Liver (tissue), 8 donors: ENCODE measurements at regions not wholly inside any gene's neighbourhood (a gene's known extent, or its start where the extent isn't known, plus 50 kb on each side); places are given as distances from the start of the nearest gene placed in this dataset.

Source experiments
- DNase-seq: peaks from one replicate; pipeline ENCODE4 v3.0.0-alpha.2; 2017; ENCODE audit warnings: low spot score
- H3K27ac ChIP-seq, 2 donors: one replicate each; pipeline ENCODE4 v1.7.0; 2013; ENCODE audit warnings: inconsistent platforms in 2 of 2, low read length in 2 of 2, control low read depth in 1 of 2, low read depth in 1 of 2, mild to moderate bottlenecking in 1 of 2
- H3K27me3 ChIP-seq, 4 donors: one replicate each; pipeline versions ENCODE4 v1.6.1 to v1.7.0; 2013; ENCODE audit warnings: low read length in 3 of 4, inconsistent platforms in 1 of 4, mild to moderate bottlenecking in 1 of 4, moderate library complexity in 1 of 4; ENCODE audit not compliant: control insufficient read depth in 4 of 4, insufficient read depth in 4 of 4
- H3K36me3 ChIP-seq, 4 donors: one replicate each; pipeline versions ENCODE4 v1.6.1 to v1.7.0; 2013; ENCODE audit warnings: low read length in 3 of 4, mild to moderate bottlenecking in 3 of 4, low read depth in 1 of 4, moderate library complexity in 1 of 4; ENCODE audit not compliant: control insufficient read depth in 4 of 4, insufficient read depth in 3 of 4
- H3K4me1 ChIP-seq, 4 donors: one replicate each; pipeline versions ENCODE4 v1.6.1 to v1.7.0; 2013; ENCODE audit warnings: low read length in 3 of 4, mild to moderate bottlenecking in 3 of 4, moderate library complexity in 1 of 4; ENCODE audit not compliant: control insufficient read depth in 4 of 4, insufficient read depth in 4 of 4
- H3K4me3 ChIP-seq, 3 donors: one replicate each; pipeline versions ENCODE4 v1.6.1 to v1.7.0; 2013; ENCODE audit warnings: low read length in 3 of 3, control low read depth in 1 of 3, low read depth in 1 of 3, mild to moderate bottlenecking in 1 of 3
- H3K9ac ChIP-seq, 2 donors: one replicate each; pipeline ENCODE4 v1.7.0; 2013; ENCODE audit warnings: low read length in 2 of 2, mild to moderate bottlenecking in 2 of 2, moderate library complexity in 2 of 2, control low read depth in 1 of 2, low read depth in 1 of 2
- H3K9me3 ChIP-seq, 4 donors: one replicate each; pipeline versions ENCODE4 v1.6.1 to v1.7.0; 2013; ENCODE audit warnings: low read length in 3 of 4; ENCODE audit not compliant: control insufficient read depth in 4 of 4
- ATF3 ChIP-seq: IDR thresholded peaks from 2 replicates; pipeline ENCODE4 v1.6.1; 2016; ENCODE audit warnings: antibody characterized with exemption
- CTCF ChIP-seq: fragments of 150-350 bp; IDR thresholded peaks from 2 replicates; pipeline ENCODE4 v1.5.1; 2017; ENCODE audit warnings: improper control_type of control experiment, low read depth, low read length; ENCODE audit not compliant: missing input control
- EGR1 ChIP-seq, 2 donors: IDR thresholded peaks; 2 replicates each; pipeline ENCODE4 v1.6.1; 2016 to 2018; ENCODE audit warnings: antibody characterized with exemption in 2 of 2, low read depth in 2 of 2
- FOXA1 ChIP-seq: IDR thresholded peaks from 2 replicates; pipeline ENCODE4 v1.6.1; 2016; ENCODE audit warnings: antibody characterized with exemption
- FOXA2 ChIP-seq: IDR thresholded peaks from 2 replicates; pipeline ENCODE4 v1.6.1; 2016; ENCODE audit warnings: antibody characterized with exemption
- GABPA ChIP-seq, 2 donors: IDR thresholded peaks in 1 of 2; conservative IDR thresholded peaks in 1 of 2; 2 replicates each; pipeline ENCODE4 v1.6.1; 2016; ENCODE audit warnings: antibody characterized with exemption in 2 of 2, mild to moderate bottlenecking in 1 of 2, moderate library complexity in 1 of 2
- HNF4A ChIP-seq, 2 donors: conservative IDR thresholded peaks; 2 replicates each; pipeline ENCODE4 v1.6.1; 2016; ENCODE audit warnings: antibody characterized with exemption in 2 of 2, mild to moderate bottlenecking in 2 of 2
- HNF4G ChIP-seq: IDR thresholded peaks from 2 replicates; pipeline ENCODE4 v1.6.1; 2016; ENCODE audit warnings: antibody characterized with exemption
- JUND ChIP-seq, 2 donors: IDR thresholded peaks; 2 replicates each; pipeline ENCODE4 v1.6.1; 2016; ENCODE audit warnings: antibody characterized with exemption in 2 of 2
- MAX ChIP-seq: IDR thresholded peaks from 2 replicates; pipeline ENCODE4 v1.6.1; 2016; ENCODE audit warnings: antibody characterized with exemption
- NR2F2 ChIP-seq: IDR thresholded peaks from 2 replicates; pipeline ENCODE4 v1.6.1; 2016; ENCODE audit warnings: antibody characterized with exemption
- RAD21 ChIP-seq, 2 donors: IDR thresholded peaks; 2 replicates each; pipeline ENCODE4 v1.6.1; 2016; ENCODE audit warnings: antibody characterized with exemption in 2 of 2, mild to moderate bottlenecking in 2 of 2
- REST ChIP-seq: IDR thresholded peaks from 2 replicates; pipeline ENCODE4 v1.6.1; 2016; ENCODE audit warnings: antibody characterized with exemption, mild to moderate bottlenecking
- RXRA ChIP-seq, 2 donors: IDR thresholded peaks; 2 replicates each; pipeline ENCODE4 v1.6.1; 2017 to 2018; ENCODE audit warnings: antibody characterized with exemption in 2 of 2, mild to moderate bottlenecking in 1 of 2
- SP1 ChIP-seq: IDR thresholded peaks from 2 replicates; pipeline ENCODE4 v1.6.1; 2018; ENCODE audit warnings: antibody characterized with exemption, mild to moderate bottlenecking
- TAF1 ChIP-seq: conservative IDR thresholded peaks from 2 replicates; pipeline ENCODE4 v1.6.1; 2016; ENCODE audit warnings: antibody characterized with exemption, mild to moderate bottlenecking
- YY1 ChIP-seq: IDR thresholded peaks from 2 replicates; pipeline ENCODE4 v1.6.1; 2016; ENCODE audit warnings: antibody characterized with exemption, mild to moderate bottlenecking
- ZBTB33 ChIP-seq: IDR thresholded peaks from 2 replicates; pipeline ENCODE4 v1.6.1; 2016; ENCODE audit warnings: antibody characterized with exemption
- WGBS: extraction: QIAGEN DNeasy Blood & Tissue Kit; methylation state at CpG from one replicate; pipeline ENCODE4 v1.1.7; 2013; 5-methylcytosine and 5-hydroxymethylcytosine counted together
- donor health status: healthy.
- donor health status: healthy.
- donor health status: healthy.
- donor health status: healthy.
- donor health status: healthy.

GRCh38 chr1:209157546-209158249 lies 425.8 kb upstream of the CAMK1G start:
- TF ChIP-seq RXRA (IDR thresholded peaks at IDR 0.05), result no peak
- TF ChIP-seq FOXA1, result no peak
- TF ChIP-seq MAX, result no peak
- no peak for TF ChIP-seq NR2F2
- TF ChIP-seq TAF1, result no peak
- TF ChIP-seq CTCF, result no peak
- TF ChIP-seq ZBTB33, result no peak
- no peak for TF ChIP-seq SP1
- no peak for TF ChIP-seq HNF4A (conservative IDR thresholded peaks at IDR 0.05)
- no peak for TF ChIP-seq HNF4G
- TF ChIP-seq GABPA (IDR thresholded peaks at IDR 0.05 in 1 of 2, conservative IDR thresholded peaks at IDR 0.05 in 1 of 2), result no peak
- TF ChIP-seq JUND (IDR thresholded peaks at IDR 0.05), result no peak
- TF ChIP-seq FOXA2, result no peak
- TF ChIP-seq RAD21 (IDR thresholded peaks at IDR 0.05), result no peak
- no peak for TF ChIP-seq ATF3
- no peak for TF ChIP-seq REST
- no peak for TF ChIP-seq EGR1 (IDR thresholded peaks at IDR 0.05; ENCODE audit: low read depth in 2 of 2)
- no peak for TF ChIP-seq YY1
- H3K4me3 ChIP-seq, result no peak overlapping the region
- whole genome bisulfite sequencing, result 55% methylated on average over 5 of the region's 5 CpGs
- peaks cover 0 to 5% (median 0%) of the 10 kb centered on the region in 4 donors for H3K4me1 ChIP-seq
- no peak overlapping the region for H3K27ac ChIP-seq
- no peak for DNase-seq
- H3K9me3 ChIP-seq, result no peaks in the 10 kb centered on the region
- no peak overlapping the region for H3K9ac ChIP-seq
- no peaks in the 10 kb centered on the region for H3K36me3 ChIP-seq
- no peaks in the 10 kb centered on the region for H3K27me3 ChIP-seq
